MCF 10A (cell line): ENCODE measurements at regions not wholly inside any gene's neighbourhood (a gene's known extent, or its start where the extent isn't known, plus 50 kb on each side); places are given as distances from the start of the nearest gene placed in this dataset.

ENCODE experiments used
- BruUV-seq: library from RNA; stranded (reverse); fragments of 400-500 nt; replicated peaks from 2 replicates; lab custom pipeline; 2021; lab: Mats Ljungman, UMichigan
- CTCF ChIA-PET: fragments of 300-600 bp; sonication (Branson Sonifier 250); formaldehyde crosslinking; extraction: SDS; loops from one replicate; lab custom pipeline; 2021; ENCODE audit warnings: antibody characterized with exemption, inconsistent platforms; lab: Yijun Ruan, JAX
- POLR2A ChIA-PET: fragments of 300-600, 350-650 bp; sonication (Branson Sonifier 250); formaldehyde crosslinking; extraction: SDS; loops from one replicate; lab custom pipeline; 2020; ENCODE audit warnings: antibody characterized with exemption, inconsistent platforms; lab: Yijun Ruan, JAX
- DNase-seq: peaks from one replicate; pipeline ENCODE4 v3.0.0-alpha.2; 2018; ENCODE audit not compliant: unreplicated experiment
- H3K27ac Mint-ChIP-seq: one replicate; pipeline ENCODE4 v1.8.0; 2022; ENCODE audit warnings: mild to moderate bottlenecking, low read depth, mixed read lengths; ENCODE audit not compliant: unreplicated experiment
- H3K27me3 Mint-ChIP-seq: one replicate; pipeline ENCODE4 v1.8.0; 2022; ENCODE audit warnings: mixed read lengths; ENCODE audit not compliant: insufficient read depth, unreplicated experiment
- H3K36me3 Mint-ChIP-seq: one replicate; pipeline ENCODE4 v1.8.0; 2022; ENCODE audit warnings: mild to moderate bottlenecking, moderate library complexity, mixed read lengths; ENCODE audit not compliant: insufficient read depth, unreplicated experiment
- H3K4me1 Mint-ChIP-seq: one replicate; pipeline ENCODE4 v1.8.0; 2022; ENCODE audit warnings: mixed read lengths; ENCODE audit not compliant: insufficient read depth, unreplicated experiment
- H3K4me3 Mint-ChIP-seq: one replicate; pipeline ENCODE4 v1.8.0; 2022; ENCODE audit warnings: mild to moderate bottlenecking, moderate library complexity, mixed read lengths; ENCODE audit not compliant: unreplicated experiment
- H3K9me3 Mint-ChIP-seq: one replicate; pipeline ENCODE4 v1.8.0; 2022; ENCODE audit warnings: mixed read lengths; ENCODE audit not compliant: unreplicated experiment
- intact Hi-C: fragments of 100-400 bp; cut with micrococcal nuclease; formaldehyde crosslinking; loops from 2 replicates; pipeline ENCODE4 v1.14.1; 2022
- TF ChIP-seq, protein P1 (sequence below): fragments of 200-600 bp; IDR thresholded peaks from one replicate; pipeline ENCODE4 v1.8.0; 2022; ENCODE audit warnings: antibody characterized with exemption, mild to moderate bottlenecking; ENCODE audit not compliant: unreplicated experiment

DNA sequence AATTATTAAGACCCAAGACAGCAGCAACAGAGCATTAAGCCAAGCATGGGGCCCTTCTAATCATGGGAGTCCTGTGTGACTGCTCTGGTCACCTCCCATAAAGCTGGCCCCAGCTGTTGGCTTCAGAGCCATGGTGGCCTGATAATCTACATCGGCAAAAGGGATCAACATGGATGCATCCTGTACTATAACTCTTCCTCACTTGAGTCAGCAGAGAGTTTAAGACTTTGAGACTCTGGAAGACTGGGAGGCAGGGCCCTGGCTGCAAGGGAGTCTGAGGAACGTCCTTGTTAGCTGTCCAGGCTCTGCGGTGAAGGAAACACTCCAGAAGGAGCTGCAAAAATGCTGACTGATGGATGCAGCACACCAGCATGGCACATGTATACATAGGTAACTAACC is 95.0 kb upstream of the KIAA1217 start:
- Mint-ChIP-seq H3K36me3 (no peaks in the 10 kb centered on the region), H3K4me3 (no peak overlapping the region), H3K4me1 (no peaks in the 10 kb centered on the region), H3K27me3 (peaks cover 26% of the 10 kb centered on the region), H3K27ac (no peak overlapping the region), H3K9me3 (no peaks in the 10 kb centered on the region)
- no peak for DNase-seq
- TF ChIP-seq, protein P1, sequence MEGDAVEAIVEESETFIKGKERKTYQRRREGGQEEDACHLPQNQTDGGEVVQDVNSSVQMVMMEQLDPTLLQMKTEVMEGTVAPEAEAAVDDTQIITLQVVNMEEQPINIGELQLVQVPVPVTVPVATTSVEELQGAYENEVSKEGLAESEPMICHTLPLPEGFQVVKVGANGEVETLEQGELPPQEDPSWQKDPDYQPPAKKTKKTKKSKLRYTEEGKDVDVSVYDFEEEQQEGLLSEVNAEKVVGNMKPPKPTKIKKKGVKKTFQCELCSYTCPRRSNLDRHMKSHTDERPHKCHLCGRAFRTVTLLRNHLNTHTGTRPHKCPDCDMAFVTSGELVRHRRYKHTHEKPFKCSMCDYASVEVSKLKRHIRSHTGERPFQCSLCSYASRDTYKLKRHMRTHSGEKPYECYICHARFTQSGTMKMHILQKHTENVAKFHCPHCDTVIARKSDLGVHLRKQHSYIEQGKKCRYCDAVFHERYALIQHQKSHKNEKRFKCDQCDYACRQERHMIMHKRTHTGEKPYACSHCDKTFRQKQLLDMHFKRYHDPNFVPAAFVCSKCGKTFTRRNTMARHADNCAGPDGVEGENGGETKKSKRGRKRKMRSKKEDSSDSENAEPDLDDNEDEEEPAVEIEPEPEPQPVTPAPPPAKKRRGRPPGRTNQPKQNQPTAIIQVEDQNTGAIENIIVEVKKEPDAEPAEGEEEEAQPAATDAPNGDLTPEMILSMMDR, result no peak
- intact Hi-C loops, result no loop called here
- ChIA-PET POLR2A (no interaction called here), CTCF (no interaction called here)
- no TSS peak for BruUV-seq

DNA sequence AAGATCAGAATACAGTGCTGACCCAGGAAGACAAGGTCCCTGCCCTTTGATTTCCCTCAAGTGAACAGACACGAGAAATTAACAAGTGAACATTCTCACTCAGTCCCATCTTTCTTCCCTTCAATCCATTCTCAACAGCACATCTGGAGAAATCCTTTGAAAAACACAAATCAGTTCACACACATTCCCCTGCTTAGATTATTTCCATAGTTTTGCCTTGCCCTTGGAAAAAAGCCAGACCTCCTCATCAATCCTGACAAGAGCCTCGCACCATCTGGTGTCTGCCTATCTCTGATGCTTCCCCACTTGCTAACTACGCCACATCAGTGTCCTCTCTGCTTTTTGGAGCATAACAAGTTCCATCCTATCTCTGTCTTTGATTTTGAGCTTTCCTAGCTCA is 94.4 kb upstream of the KIAA1217 start:
- no peaks in the 10 kb centered on the region for H3K4me1 Mint-ChIP-seq
- H3K36me3 Mint-ChIP-seq, result no peaks in the 10 kb centered on the region
- TF ChIP-seq, protein P1, result no peak
- CTCF ChIA-PET, result interaction anchor here (0.7 kb wide), 1 partner anchor 95 kb away, joined by 4 read pairs; no protein-coding TSS in a partner anchor
- no TSS peak for BruUV-seq
- H3K4me3 Mint-ChIP-seq, result no peak overlapping the region
- POLR2A ChIA-PET, result no interaction called here
- peaks cover 19% of the 10 kb centered on the region for H3K27me3 Mint-ChIP-seq
- DNase-seq, result no peak
- no peaks in the 10 kb centered on the region for H3K9me3 Mint-ChIP-seq
- intact Hi-C loops, result no loop called here
- no peak overlapping the region for H3K27ac Mint-ChIP-seq

DNA sequence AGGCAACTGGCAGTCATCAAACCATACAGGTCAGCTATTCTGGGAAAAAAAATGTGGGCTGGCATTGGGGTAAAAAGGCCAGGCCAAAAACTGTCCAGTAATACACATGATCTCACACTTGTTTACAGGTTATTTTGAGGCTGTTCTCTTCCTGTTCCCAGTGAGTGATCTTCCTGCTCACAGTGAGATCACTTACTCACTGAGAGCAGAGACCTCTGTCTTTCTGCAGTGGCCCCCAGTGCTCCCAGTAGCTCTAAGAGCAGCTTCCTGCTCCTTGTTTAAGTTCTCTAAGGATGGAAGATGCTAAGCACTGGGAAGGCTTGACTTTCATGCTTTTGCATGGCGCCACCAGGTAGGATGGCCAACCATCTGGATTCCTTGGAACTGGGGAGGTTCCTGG is 93.5 kb upstream of the KIAA1217 start:
- Mint-ChIP-seq H3K4me3 (no peak overlapping the region), H3K36me3 (no peaks in the 10 kb centered on the region), H3K27ac (no peak overlapping the region), H3K27me3 (peaks cover 19% of the 10 kb centered on the region), H3K9me3 (no peaks in the 10 kb centered on the region), H3K4me1 (no peaks in the 10 kb centered on the region)
- CTCF ChIA-PET, result interaction anchor here (0.7 kb wide), 1 partner anchor 94 kb away, joined by 4 read pairs; no protein-coding TSS in a partner anchor
- no TSS peak for BruUV-seq
- intact Hi-C loops, result no loop called here
- TF ChIP-seq, protein P1, result no peak
- DNase-seq, result no peak
- POLR2A ChIA-PET, result interaction anchor here (0.6 kb wide), 1 partner anchor 128 kb away, joined by 4 read pairs; no protein-coding TSS in a partner anchor

DNA sequence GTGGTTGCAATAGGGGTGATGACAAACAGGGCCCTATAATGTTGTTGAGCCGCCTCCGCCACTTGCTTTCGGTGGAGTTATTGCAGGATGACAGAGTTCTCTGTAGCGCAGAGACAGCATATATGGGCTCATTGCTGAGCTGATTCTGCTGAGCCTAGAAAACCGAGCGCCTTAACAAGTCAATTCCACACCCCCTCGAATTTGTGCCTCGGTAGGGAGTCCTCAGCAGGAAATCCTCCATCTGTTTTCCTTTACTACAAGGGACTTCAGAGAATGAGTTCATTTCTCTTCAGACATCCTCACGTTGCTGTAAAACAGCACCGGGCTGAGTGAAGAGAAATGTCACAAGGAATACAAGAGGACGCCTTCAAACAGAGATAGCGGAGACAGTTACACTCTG is 90.7 kb upstream of the KIAA1217 start:
- Mint-ChIP-seq H3K27me3 (peaks cover 44% of the 10 kb centered on the region), H3K36me3 (no peaks in the 10 kb centered on the region), H3K27ac (no peak overlapping the region), H3K4me1 (no peaks in the 10 kb centered on the region), H3K9me3 (no peaks in the 10 kb centered on the region), H3K4me3 (no peak overlapping the region)
- CTCF ChIA-PET, result no interaction called here
- DNase-seq, result no peak
- TF ChIP-seq, protein P1, result no peak
- POLR2A ChIA-PET, result interaction anchor here (0.6 kb wide), 1 partner anchor 39 kb away, joined by 3 read pairs; no protein-coding TSS in a partner anchor
- no TSS peak for BruUV-seq
- intact Hi-C loops, result no loop called here
